ENCODE measurements at regions not wholly inside any gene's neighbourhood (a gene's known extent, or its start where the extent isn't known, plus 50 kb on each side); places are given as distances from the start of the nearest gene placed in this dataset.

DNA sequence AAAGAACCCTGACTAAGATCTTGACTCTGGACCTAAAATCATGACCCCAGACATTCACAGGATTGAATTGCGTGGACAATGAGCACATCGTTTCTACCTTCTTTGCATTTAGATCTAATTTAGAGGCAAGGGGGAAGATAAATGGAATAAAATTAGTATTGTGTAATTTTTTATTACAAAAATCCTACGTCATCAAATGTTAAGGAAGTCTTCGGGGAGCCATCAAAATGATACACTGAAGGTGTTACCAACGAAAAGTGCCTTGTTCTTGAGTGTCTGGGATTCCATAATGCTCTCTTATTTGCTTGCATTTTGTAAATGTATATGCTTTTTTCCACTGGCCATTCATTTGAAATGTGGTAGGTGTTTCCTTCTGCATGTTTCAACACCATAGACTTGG lies 52.8 kb upstream of the C3orf49 start:
- WGBS (ENCODE audit: extremely low coverage, insufficient read length, low lambda C conversion rate) = no CpG with 5 or more reads among the region's 5 CpGs
- Mint-ChIP-seq H3K4me3 (no peak overlapping the region), H3K27me3 (ENCODE audit: low read depth) (peaks cover 2% of the 10 kb centered on the region; the same call in 1 of the 2 replicates), H3K9me3 (no peaks in the 10 kb centered on the region; a peak in 1 of 5 replicates), H3K4me1 (0 out of 4 replicates have a peak, but pooled peaks cover 0 to 3% of the 10 kb centered on the region in 2 experiments), H3K36me3 (ENCODE audit: insufficient read depth in 1 of 3, low read depth in 3 of 3) (no peaks in the 10 kb centered on the region), H3K27ac (no peak overlapping the region)
- H3K9ac ChIP-seq (ENCODE audit: extremely low read depth, insufficient read length, low read length) = no peak overlapping the region
- H4K5ac ChIP-seq (ENCODE audit: insufficient read length, low read depth, low read length) = no peak overlapping the region
- H3K23ac ChIP-seq (ENCODE audit: insufficient read length, low read depth, low read length) = no peak overlapping the region
- H3K56ac ChIP-seq (ENCODE audit: insufficient read length, low read depth, low read length) = no peak overlapping the region
- H3K23me2 ChIP-seq (ENCODE audit: insufficient read length, low read depth, low read length, poor library complexity, severe bottlenecking) = no peaks in the 10 kb centered on the region
- no peak overlapping the region for H2BK15ac ChIP-seq (ENCODE audit: low read depth, low read length)
- no peak overlapping the region for H3K4me2 ChIP-seq (ENCODE audit: insufficient read depth, insufficient read length, low read length)
- no peak overlapping the region for H2AK5ac ChIP-seq (ENCODE audit: insufficient read length, low read length)
- H3T11ph ChIP-seq (ENCODE audit: low read length) = no peak overlapping the region
- H3K27ac ChIP-seq (ENCODE audit: insufficient read length, low read depth, low read length) = no peak overlapping the region
- no peak overlapping the region for H3K14ac ChIP-seq (ENCODE audit: insufficient read depth, low read length)
- H2AFZ ChIP-seq (ENCODE audit: low read length) = no peak overlapping the region
- H3K27me3 ChIP-seq (ENCODE audit: insufficient read depth, low read length) = no peaks in the 10 kb centered on the region
- H3K79me1 ChIP-seq (ENCODE audit: insufficient read depth, low read depth, low read length, poor library complexity, severe bottlenecking) = no peaks in the 10 kb centered on the region
- H3K4ac ChIP-seq (ENCODE audit: low read depth, low read length) = no peak overlapping the region
- no peak overlapping the region for H2BK5ac ChIP-seq (ENCODE audit: insufficient read length, low read length)
- no peak overlapping the region for H3K18ac ChIP-seq (ENCODE audit: insufficient read length, low read depth, low read length)
- H3K4me1 ChIP-seq (ENCODE audit: insufficient read depth, low read length) = no peaks in the 10 kb centered on the region
- no peaks in the 10 kb centered on the region for H4K20me1 ChIP-seq (ENCODE audit: control insufficient read depth, insufficient read depth, insufficient read length)
- TF ChIP-seq, protein P1, sequence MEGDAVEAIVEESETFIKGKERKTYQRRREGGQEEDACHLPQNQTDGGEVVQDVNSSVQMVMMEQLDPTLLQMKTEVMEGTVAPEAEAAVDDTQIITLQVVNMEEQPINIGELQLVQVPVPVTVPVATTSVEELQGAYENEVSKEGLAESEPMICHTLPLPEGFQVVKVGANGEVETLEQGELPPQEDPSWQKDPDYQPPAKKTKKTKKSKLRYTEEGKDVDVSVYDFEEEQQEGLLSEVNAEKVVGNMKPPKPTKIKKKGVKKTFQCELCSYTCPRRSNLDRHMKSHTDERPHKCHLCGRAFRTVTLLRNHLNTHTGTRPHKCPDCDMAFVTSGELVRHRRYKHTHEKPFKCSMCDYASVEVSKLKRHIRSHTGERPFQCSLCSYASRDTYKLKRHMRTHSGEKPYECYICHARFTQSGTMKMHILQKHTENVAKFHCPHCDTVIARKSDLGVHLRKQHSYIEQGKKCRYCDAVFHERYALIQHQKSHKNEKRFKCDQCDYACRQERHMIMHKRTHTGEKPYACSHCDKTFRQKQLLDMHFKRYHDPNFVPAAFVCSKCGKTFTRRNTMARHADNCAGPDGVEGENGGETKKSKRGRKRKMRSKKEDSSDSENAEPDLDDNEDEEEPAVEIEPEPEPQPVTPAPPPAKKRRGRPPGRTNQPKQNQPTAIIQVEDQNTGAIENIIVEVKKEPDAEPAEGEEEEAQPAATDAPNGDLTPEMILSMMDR (conservative IDR thresholded peaks at IDR 0.05) = no peak
- no peaks in the 10 kb centered on the region for H3K79me2 ChIP-seq (ENCODE audit: insufficient read depth, low read length)
- H3K9me3 ChIP-seq (ENCODE audit: control insufficient read depth, low read depth, low read length) = no peaks in the 10 kb centered on the region
- H2BK12ac ChIP-seq (ENCODE audit: insufficient read length, low read depth, low read length) = no peak overlapping the region
- no peak overlapping the region for H4K8ac ChIP-seq (replicated peaks; ENCODE audit: insufficient read length, low read depth, low read length)
- H2BK20ac ChIP-seq (ENCODE audit: low read depth, low read length, poor library complexity, severe bottlenecking) = no peak overlapping the region
- DNase-seq = no peak
- H4K91ac ChIP-seq (ENCODE audit: insufficient read length, low read depth, low read length) = no peak overlapping the region
- no peak overlapping the region for H2BK120ac ChIP-seq (ENCODE audit: low read depth, low read length, poor library complexity, severe bottlenecking)
